SJCRH30 (cell line): ENCODE measurements at regions not wholly inside any gene's neighbourhood (a gene's known extent, or its start where the extent isn't known, plus 50 kb on each side); places are given as distances from the start of the nearest gene placed in this dataset.

Experiments used
- DNase-seq, 2 experiments: peaks; one replicate each; pipeline ENCODE4 v3.0.0-alpha.2; 2015 to 2020
- H3K27ac ChIP-seq: fragments of 250-450 bp; sonication (Bioruptor Pico); 2 replicates; pipeline ENCODE4 v1.5.1; 2020; ENCODE audit warnings: mild to moderate bottlenecking, moderate library complexity
- H3K27me3 ChIP-seq: fragments of 250-450 bp; sonication (Bioruptor Pico); 2 replicates; pipeline ENCODE4 v1.5.1; 2020; ENCODE audit warnings: mild to moderate bottlenecking, moderate library complexity
- H3K36me3 ChIP-seq: fragments of 250-450 bp; sonication (Bioruptor Pico); 2 replicates; pipeline ENCODE4 v1.5.1; 2020; ENCODE audit warnings: mild to moderate bottlenecking, moderate library complexity
- H3K4me1 ChIP-seq: fragments of 250-450 bp; sonication (Bioruptor Pico); 2 replicates; pipeline ENCODE4 v1.5.1; 2020; ENCODE audit warnings: mild to moderate bottlenecking, moderate library complexity
- H3K4me3 ChIP-seq: fragments of 250-450 bp; sonication (Bioruptor Pico); 2 replicates; pipeline ENCODE4 v1.5.1; 2020; ENCODE audit warnings: mild to moderate bottlenecking, moderate library complexity
- H3K9me3 ChIP-seq: fragments of 250-450 bp; sonication (Bioruptor Pico); replicated peaks from 2 replicates; pipeline ENCODE4 v1.5.1; 2020; ENCODE audit warnings: mild to moderate bottlenecking, moderate library complexity

GRCh38 chr17:55561316-55561972 lies 50.2 kb upstream of the SMIM36 start:
- H3K36me3 ChIP-seq: no peaks in the 10 kb centered on the region
- no peaks in the 10 kb centered on the region for H3K27me3 ChIP-seq
- no peaks in the 10 kb centered on the region for H3K9me3 ChIP-seq
- DNase-seq: no peak
- no peaks in the 10 kb centered on the region for H3K4me1 ChIP-seq
- no peak overlapping the region for H3K4me3 ChIP-seq
- H3K27ac ChIP-seq: no peak overlapping the region
